ENCODE measurements at regions not wholly inside any gene's neighbourhood (a gene's known extent, or its start where the extent isn't known, plus 50 kb on each side); places are given as distances from the start of the nearest gene placed in this dataset.
A peak's percentile ranks its signal among the peaks of the same experiment; 100 is the strongest.

- peak; percentile 86 for DNase-seq
These were observed 51.7 kb downstream of the SCN11A start for GRCh38 chr3:39000008-39000450.

GRCh38 chr3:38998086-38998485, 53.7 kb downstream of the SCN11A start:
- no peak for DNase-seq

GRCh38 chr3:38996193-38996592, 55.6 kb downstream of the SCN11A start:
- no peak for DNase-seq

GRCh38 chr3:38994251-38994650, 57.5 kb downstream of the SCN11A start:
- no peak for DNase-seq

GRCh38 chr3:38992117-38992760, 59.5 kb downstream of the SCN11A start:
- no peak for DNase-seq

- no peak for DNase-seq
These were observed 61.1 kb downstream of the SCN11A start for GRCh38 chr3:38990621-38991020.

GRCh38 chr3:38989917-38990510, 61.7 kb downstream of the SCN11A start:
- no peak for DNase-seq

GRCh38 chr3:38988955-38989354, 62.8 kb downstream of the SCN11A start:
- DNase-seq = no peak

- no peak for DNase-seq
These were observed 64.3 kb downstream of the SCN11A start for GRCh38 chr3:38987456-38987855.

GRCh38 chr3:38986901-38987300, 64.8 kb downstream of the SCN11A start:
- DNase-seq = no peak

GRCh38 chr3:38985981-38986380, 65.8 kb downstream of the SCN11A start:
- no peak for DNase-seq

GRCh38 chr3:38985581-38985980, 66.2 kb downstream of the SCN11A start:
- DNase-seq = no peak

GRCh38 chr3:38984731-38985130, 67.0 kb downstream of the SCN11A start:
- DNase-seq = no peak

GRCh38 chr3:38984110-38984509, 67.6 kb downstream of the SCN11A start:
- DNase-seq = no peak

GRCh38 chr3:38980938-38981337, 70.8 kb downstream of the SCN11A start:
- no peak for DNase-seq

- no peak for DNase-seq
These were observed 73.0 kb downstream of the SCN11A start for GRCh38 chr3:38978729-38979128.

- DNase-seq = no peak
These were observed 80.7 kb downstream of the SCN11A start for GRCh38 chr3:38970851-38971638.

- DNase-seq = no peak
These were observed 82.2 kb downstream of the SCN11A start for GRCh38 chr3:38969317-38970235.

- no peak for DNase-seq
These were observed 82.9 kb downstream of the SCN11A start for GRCh38 chr3:38968891-38969290.

GRCh38 chr3:38968403-38968802, 83.3 kb downstream of the SCN11A start:
- no peak for DNase-seq

- no peak for DNase-seq
These were observed 84.1 kb downstream of the SCN11A start for GRCh38 chr3:38967693-38967989.

- no peak for DNase-seq
These were observed 84.7 kb downstream of the SCN11A start for GRCh38 chr3:38966811-38967692.

Measured in islet precursor cell (in vitro differentiated cells).